ENCODE measurements at regions not wholly inside any gene's neighbourhood (a gene's known extent, or its start where the extent isn't known, plus 50 kb on each side); places are given as distances from the start of the nearest gene placed in this dataset.

GRCh38 chr3:48088749-48089466 is 72.7 kb upstream of the MAP4 start (continued):
- TF ChIP-seq ZNF532 (CRISPR knock-in tag; IDR thresholded peaks at IDR 0.05; ENCODE audit: borderline replicate concordance) (no peak), SP1 (CRISPR knock-in tag; conservative IDR thresholded peaks at IDR 0.05) (peak; percentile 85), NFE2L1 (CRISPR knock-in tag; IDR thresholded peaks at IDR 0.05) (no peak), ESRRA (CRISPR knock-in tag; IDR thresholded peaks at IDR 0.05; ENCODE audit: borderline replicate concordance) (0 out of 2 replicates have a peak, but pooled peaks have one; percentile 45), NR3C1 (CRISPR knock-in tag; conservative IDR thresholded peaks at IDR 0.05; ENCODE audit: low read depth) (no peak), TP53 (CRISPR knock-in tag; IDR thresholded peaks at IDR 0.05) (peak; percentile 78; the same call in 1 of the 2 replicates), ZNF219 (CRISPR knock-in tag; IDR thresholded peaks at IDR 0.05; ENCODE audit: borderline replicate concordance) (no peak), RORB (CRISPR knock-in tag; IDR thresholded peaks at IDR 0.05) (no peak)

GRCh38 chr3:48088056-48088748 is 72.0 kb upstream of the MAP4 start:
- H3K36me3 Mint-ChIP-seq, result no peaks in the 10 kb centered on the region; the same call in 1 of the 2 replicates
- CTCF ChIA-PET, result interaction anchor here (0.9 to 5.6 kb wide), 10 partner anchors 19 to 348 kb away, joined by 3 to 67 read pairs (median 6); no protein-coding TSS in a partner anchor
- peaks cover 27% of the 10 kb centered on the region for H3K4me1 Mint-ChIP-seq
- ATAC-seq (peak; percentile 1; the same call in 1 of the 2 replicates), DNase-seq (ENCODE audit: low spot score) (peak; percentile 21)
- peak overlapping the region; percentile 94 for H3K4me3 Mint-ChIP-seq
- peak overlapping the region; percentile 92 for H3K27ac Mint-ChIP-seq
- POLR2A ChIA-PET, result interaction anchor here (0.6 to 1.9 kb wide), 16 partner anchors 11 to 286 kb away, joined by 3 to 10 read pairs (median 4); partner anchors contain the start of gene CDC25A
- TF ChIP-seq PREB (CRISPR knock-in tag; IDR thresholded peaks at IDR 0.05; ENCODE audit: borderline replicate concordance) (no peak), SMAD3 (CRISPR knock-in tag; IDR thresholded peaks at IDR 0.05; ENCODE audit: borderline replicate concordance) (peak; percentile 32; the same call in 1 of the 2 replicates), CDX4 (CRISPR knock-in tag; IDR thresholded peaks at IDR 0.05; ENCODE audit: borderline replicate concordance) (no peak), ATF3 (CRISPR knock-in tag; conservative IDR thresholded peaks at IDR 0.05) (no peak), RELA (CRISPR knock-in tag; IDR thresholded peaks at IDR 0.05; ENCODE audit: borderline replicate concordance) (no peak), JUN (CRISPR knock-in tag; IDR thresholded peaks at IDR 0.05) (no peak), E2F4 (CRISPR knock-in tag; IDR thresholded peaks at IDR 0.05; ENCODE audit: borderline replicate concordance, low read depth) (no peak), CBFB (CRISPR knock-in tag; IDR thresholded peaks at IDR 0.05; ENCODE audit: low read depth) (0 out of 2 replicates have a peak, but pooled peaks have one; percentile 36)
- no peaks in the 10 kb centered on the region for H3K9me3 Mint-ChIP-seq
- no peaks in the 10 kb centered on the region for H3K27me3 Mint-ChIP-seq (ENCODE audit: low read depth)

Measured in WTC11 (cell line).